Panc1 (cell line): ENCODE measurements at regions not wholly inside any gene's neighbourhood (a gene's known extent, or its start where the extent isn't known, plus 50 kb on each side); places are given as distances from the start of the nearest gene placed in this dataset.

ENCODE experiments used
- POLR2AphosphoS5 ChIP-seq: IDR thresholded peaks from 2 replicates; pipeline ENCODE4 v1.6.1; 2012; ENCODE audit warnings: mild to moderate bottlenecking, low read depth, low read length, moderate library complexity
- REST ChIP-seq, 2 experiments: IDR thresholded peaks; 2 replicates each; pipeline ENCODE4 v1.6.1; 2011 to 2012; ENCODE audit warnings: low read depth in 2 of 2, control low read depth in 1 of 2, low read length in 1 of 2, mild to moderate bottlenecking in 1 of 2, moderate library complexity in 1 of 2; ENCODE audit not compliant: insufficient read depth in 1 of 2
- TF ChIP-seq, protein P1 (sequence below): fragments of 450-650 bp; IDR thresholded peaks from 2 replicates; pipeline ENCODE4 v1.5.1; 2017; ENCODE audit warnings: mild to moderate bottlenecking

DNA sequence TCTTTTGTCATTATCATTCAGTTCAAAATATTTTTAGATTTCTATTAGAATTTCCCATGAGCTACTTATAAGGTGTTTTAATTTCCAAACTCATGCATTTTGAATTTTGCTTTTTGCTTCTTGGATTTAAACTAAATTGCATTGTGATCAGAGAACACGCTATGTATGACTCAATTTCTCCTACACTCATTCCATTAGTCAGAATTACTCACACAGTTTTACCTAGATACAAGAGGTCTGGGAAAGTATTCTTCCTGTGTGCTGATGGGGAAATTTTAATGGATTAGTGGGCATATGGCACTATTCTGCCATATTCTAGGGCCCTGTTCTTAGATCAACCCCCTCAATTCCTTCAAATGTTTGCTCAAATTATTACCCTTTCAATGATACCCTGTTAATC, 49.9 kb upstream of the BMP5 start:
- TF ChIP-seq, protein P1, sequence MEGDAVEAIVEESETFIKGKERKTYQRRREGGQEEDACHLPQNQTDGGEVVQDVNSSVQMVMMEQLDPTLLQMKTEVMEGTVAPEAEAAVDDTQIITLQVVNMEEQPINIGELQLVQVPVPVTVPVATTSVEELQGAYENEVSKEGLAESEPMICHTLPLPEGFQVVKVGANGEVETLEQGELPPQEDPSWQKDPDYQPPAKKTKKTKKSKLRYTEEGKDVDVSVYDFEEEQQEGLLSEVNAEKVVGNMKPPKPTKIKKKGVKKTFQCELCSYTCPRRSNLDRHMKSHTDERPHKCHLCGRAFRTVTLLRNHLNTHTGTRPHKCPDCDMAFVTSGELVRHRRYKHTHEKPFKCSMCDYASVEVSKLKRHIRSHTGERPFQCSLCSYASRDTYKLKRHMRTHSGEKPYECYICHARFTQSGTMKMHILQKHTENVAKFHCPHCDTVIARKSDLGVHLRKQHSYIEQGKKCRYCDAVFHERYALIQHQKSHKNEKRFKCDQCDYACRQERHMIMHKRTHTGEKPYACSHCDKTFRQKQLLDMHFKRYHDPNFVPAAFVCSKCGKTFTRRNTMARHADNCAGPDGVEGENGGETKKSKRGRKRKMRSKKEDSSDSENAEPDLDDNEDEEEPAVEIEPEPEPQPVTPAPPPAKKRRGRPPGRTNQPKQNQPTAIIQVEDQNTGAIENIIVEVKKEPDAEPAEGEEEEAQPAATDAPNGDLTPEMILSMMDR = no peak
- TF ChIP-seq POLR2AphosphoS5 (no peak), REST (IDR thresholded peaks at IDR 0.05; ENCODE audit: insufficient read depth in 1 of 2, low read depth in 2 of 2, low read length in 1 of 2) (no peak)
